ENCODE measurements at regions not wholly inside any gene's neighbourhood (a gene's known extent, or its start where the extent isn't known, plus 50 kb on each side); places are given as distances from the start of the nearest gene placed in this dataset.

- TF ChIP-seq GLI2 (tag by site-specific recombination; IDR thresholded peaks at IDR 0.05; ENCODE audit: borderline replicate concordance, low read depth) (no peak), ZNF202 (tag by site-specific recombination; IDR thresholded peaks at IDR 0.05; ENCODE audit: borderline replicate concordance) (no peak), RBAK (tag by site-specific recombination; IDR thresholded peaks at IDR 0.05) (no peak), PBX3 (CRISPR knock-in tag; IDR thresholded peaks at IDR 0.05) (no peak), WT1 (tag by site-specific recombination; IDR thresholded peaks at IDR 0.05) (no peak)
These were observed 104.8 kb upstream of the COG2 start (continued) for GRCh38 chr1:230537456-230537855.

GRCh38 chr1:230536641-230537155 lies 105.6 kb upstream of the COG2 start:
- Histone ChIP-seq H3K4me1 (ENCODE audit: control insufficient read depth, insufficient read depth, low read length) (no peaks in the 10 kb centered on the region), H3K36me3 (ENCODE audit: control insufficient read depth in 2 of 2, insufficient read depth in 1 of 2, low read length in 2 of 2) (no peaks in the 10 kb centered on the region), H3K27ac (ENCODE audit: extremely low read depth, low read depth, low read length) (no peak overlapping the region), H3K4me3 (ENCODE audit: low read depth, low read length) (no peak overlapping the region), H3K9me3 (ENCODE audit: control insufficient read depth, insufficient read depth, low read depth, low read length) (0 out of 2 replicates have a peak, but pooled peaks cover 3% of the 10 kb centered on the region)
- TF ChIP-seq ZNF248 (tag by site-specific recombination; IDR thresholded peaks at IDR 0.05) (no peak), ZNF658 (tag by site-specific recombination; IDR thresholded peaks at IDR 0.05) (no peak), ZFP41 (tag by site-specific recombination; IDR thresholded peaks at IDR 0.05; ENCODE audit: borderline replicate concordance) (no peak), HOXC10 (CRISPR knock-in tag; IDR thresholded peaks at IDR 0.05) (no peak), ZSCAN18 (tag by site-specific recombination; IDR thresholded peaks at IDR 0.05) (no peak)
- ChIA-PET CTCF (interaction anchor here (0.5 kb wide), 1 partner anchor 557 kb away, joined by 3 read pairs; no protein-coding TSS in a partner anchor), POLR2A (no interaction called here)

- ChIA-PET CTCF (no interaction called here), POLR2A (no interaction called here)
- TF ChIP-seq ZBTB11 (tag by site-specific recombination; conservative IDR thresholded peaks at IDR 0.05; ENCODE audit: low read depth) (0 out of 2 replicates have a peak, but pooled peaks have one; percentile 10), ZBTB21 (tag by site-specific recombination; IDR thresholded peaks at IDR 0.05) (no peak), KLF8 (tag by site-specific recombination; IDR thresholded peaks at IDR 0.05) (no peak), SETDB1 (IDR thresholded peaks at IDR 0.05; ENCODE audit: insufficient read length, low read length) (peak; percentile 34)
- Histone ChIP-seq H3K9me3 (ENCODE audit: control insufficient read depth, insufficient read depth, low read depth, low read length) (0 out of 2 replicates have a peak, but pooled peaks cover 3% of the 10 kb centered on the region), H3K4me3 (ENCODE audit: low read depth, low read length) (no peak overlapping the region), H3K36me3 (ENCODE audit: control insufficient read depth in 2 of 2, insufficient read depth in 1 of 2, low read length in 2 of 2) (no peaks in the 10 kb centered on the region), H3K27ac (ENCODE audit: extremely low read depth, low read depth, low read length) (no peak overlapping the region), H3K4me1 (ENCODE audit: control insufficient read depth, insufficient read depth, low read length) (no peaks in the 10 kb centered on the region)
These were observed 108.1 kb upstream of the COG2 start for GRCh38 chr1:230534224-230534623.

GRCh38 chr1:230531103-230531502 lies 105.0 kb upstream of the PGBD5 start:
- Histone ChIP-seq H3K9me3 (ENCODE audit: control insufficient read depth, insufficient read depth, low read depth, low read length) (0 out of 2 replicates have a peak, but pooled peaks cover 3% of the 10 kb centered on the region), H3K36me3 (ENCODE audit: control insufficient read depth in 2 of 2, insufficient read depth in 1 of 2, low read length in 2 of 2) (no peaks in the 10 kb centered on the region), H3K4me1 (ENCODE audit: control insufficient read depth, insufficient read depth, low read length) (no peaks in the 10 kb centered on the region), H3K4me3 (ENCODE audit: low read depth, low read length) (no peak overlapping the region), H3K27ac (ENCODE audit: extremely low read depth, low read depth, low read length) (no peak overlapping the region)
- TF ChIP-seq KLF1 (tag by site-specific recombination; IDR thresholded peaks at IDR 0.05): no peak
- TF ChIP-seq ZNF174 (tag by site-specific recombination; IDR thresholded peaks at IDR 0.05): no peak
- ChIA-PET POLR2A (no interaction called here), CTCF (no interaction called here)
